ENCODE measurements at regions not wholly inside any gene's neighbourhood (a gene's known extent, or its start where the extent isn't known, plus 50 kb on each side); places are given as distances from the start of the nearest gene placed in this dataset.

DNA sequence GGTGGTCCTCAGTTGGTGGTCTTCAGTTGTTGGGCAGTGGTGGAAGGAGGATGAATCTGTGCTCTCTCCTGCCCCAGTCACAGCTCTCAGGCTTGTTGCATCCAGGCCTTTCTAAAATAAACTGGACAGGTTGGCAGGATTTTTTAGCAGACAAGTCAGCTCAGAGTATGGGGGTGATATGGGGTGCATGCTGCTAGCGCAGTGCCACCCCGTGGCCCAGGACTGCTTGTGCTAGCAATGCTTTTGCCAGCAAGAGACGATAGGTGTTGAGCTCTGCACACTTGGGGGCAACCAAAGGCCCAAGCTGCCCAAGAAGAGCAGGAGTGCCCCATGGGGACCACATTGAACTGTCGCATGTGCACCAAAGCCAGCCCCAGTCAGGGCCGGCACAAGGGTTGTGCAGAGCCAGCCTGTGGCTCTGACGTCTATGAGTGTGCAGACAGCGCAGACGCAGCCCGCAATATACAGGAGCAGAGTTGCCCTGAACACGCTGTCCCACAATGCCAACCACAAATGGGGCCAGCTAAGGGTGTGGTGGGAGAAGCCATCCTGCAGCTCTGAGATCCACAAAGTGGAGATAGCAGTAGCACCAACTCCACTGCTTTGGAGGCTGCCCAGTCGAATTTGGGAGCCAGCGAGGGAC lies 49.8 kb upstream of the PDSS1 start:
- TF ChIP-seq CTCF (IDR thresholded peaks at IDR 0.05): no peak
- no peak for TF ChIP-seq EP300 (IDR thresholded peaks at IDR 0.05)
- no peak for TF ChIP-seq POLR2A (IDR thresholded peaks at IDR 0.05)

All from upper lobe of left lung (tissue), 4 donors.